ENCODE measurements at regions not wholly inside any gene's neighbourhood (a gene's known extent, or its start where the extent isn't known, plus 50 kb on each side); places are given as distances from the start of the nearest gene placed in this dataset.

DNA sequence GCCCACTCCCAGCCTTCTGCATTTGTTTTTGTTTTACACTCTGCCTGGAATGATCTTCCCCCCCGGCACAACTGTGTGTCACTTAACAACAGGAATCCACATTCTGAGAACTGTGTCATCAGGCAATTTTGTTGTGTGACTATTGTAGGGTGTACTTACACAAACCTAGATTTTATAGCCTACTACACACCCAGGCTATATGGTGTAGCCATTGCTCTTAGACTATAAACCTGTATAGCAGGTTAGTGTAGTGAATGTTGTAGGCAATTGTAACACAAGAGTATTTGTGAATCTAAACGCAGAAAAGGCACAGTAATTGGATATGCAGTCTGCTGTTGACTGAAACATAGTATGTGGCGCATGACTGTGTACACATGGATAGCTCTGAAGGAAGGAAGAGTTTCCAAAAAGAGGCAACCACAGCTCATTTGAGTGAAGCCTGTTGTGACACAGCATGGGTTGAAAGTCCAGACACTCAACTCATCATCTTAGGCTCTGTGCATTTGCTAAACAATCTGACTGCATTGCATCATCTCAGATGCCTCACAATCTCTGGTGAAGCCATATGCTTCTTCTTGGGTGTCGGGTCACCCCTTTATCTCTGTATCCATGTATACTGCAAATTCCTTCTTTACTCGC is 506.6 kb upstream of the SPHKAP start:
- no peak for DNase-seq (ENCODE audit: low read depth)
- in situ Hi-C loops (cut with HindIII; ENCODE audit: low pct_unique_long_range_greater_than_20kb, low sequenced_read_pairs): no loop called here

DNA sequence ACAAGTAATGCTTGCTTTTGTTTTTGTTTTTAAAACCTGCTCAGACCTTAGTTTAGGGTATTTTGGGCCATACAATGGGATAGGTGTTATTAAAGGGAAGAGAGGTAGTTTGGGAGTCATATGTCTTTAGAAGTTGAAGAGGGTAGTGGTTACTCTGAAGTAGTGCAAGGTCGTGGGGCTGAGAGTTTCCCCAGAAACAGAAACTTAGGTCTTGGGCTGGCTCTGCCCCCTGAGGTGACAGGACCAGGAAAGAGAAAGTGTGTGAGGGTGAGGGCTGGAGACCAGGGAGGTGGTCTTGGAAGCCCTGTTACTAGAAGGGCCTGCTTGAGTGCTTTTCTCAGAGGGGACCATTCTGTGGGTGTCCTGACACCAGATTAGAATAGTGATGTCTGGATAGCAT is 500.5 kb upstream of the SPHKAP start:
- in situ Hi-C loops (cut with HindIII; ENCODE audit: low pct_unique_long_range_greater_than_20kb, low sequenced_read_pairs): no loop called here

DNA sequence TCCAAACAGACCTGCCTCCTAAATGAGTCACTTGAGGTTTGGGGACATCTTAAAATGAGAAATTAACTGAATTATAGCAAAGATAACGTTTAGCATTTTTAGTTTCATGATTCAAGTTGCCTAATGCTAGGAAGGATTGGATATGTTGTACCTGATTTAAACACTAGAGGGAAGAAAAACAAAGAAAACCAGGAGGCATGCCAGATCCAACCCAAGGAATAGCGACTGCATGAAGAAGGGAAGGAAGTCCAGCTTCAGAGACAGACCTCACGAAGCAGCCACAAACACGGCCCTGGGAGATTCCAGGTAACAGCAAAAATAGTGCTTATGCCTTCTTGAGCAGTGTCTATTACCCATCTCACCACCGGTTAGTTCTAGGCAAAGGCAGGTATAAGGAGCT is 499.9 kb upstream of the SPHKAP start:
- in situ Hi-C loops (cut with HindIII; ENCODE audit: low pct_unique_long_range_greater_than_20kb, low sequenced_read_pairs): no loop called here
- peak; percentile 11 for DNase-seq (ENCODE audit: low read depth)

More for the DNA sequence above, 500.5 kb upstream of the SPHKAP start:
- no peak for DNase-seq (ENCODE audit: low read depth)

GRCh38 chr2:228678110-228678509 is 496.6 kb upstream of the SPHKAP start:
- DNase-seq (ENCODE audit: low read depth): no peak

DNA sequence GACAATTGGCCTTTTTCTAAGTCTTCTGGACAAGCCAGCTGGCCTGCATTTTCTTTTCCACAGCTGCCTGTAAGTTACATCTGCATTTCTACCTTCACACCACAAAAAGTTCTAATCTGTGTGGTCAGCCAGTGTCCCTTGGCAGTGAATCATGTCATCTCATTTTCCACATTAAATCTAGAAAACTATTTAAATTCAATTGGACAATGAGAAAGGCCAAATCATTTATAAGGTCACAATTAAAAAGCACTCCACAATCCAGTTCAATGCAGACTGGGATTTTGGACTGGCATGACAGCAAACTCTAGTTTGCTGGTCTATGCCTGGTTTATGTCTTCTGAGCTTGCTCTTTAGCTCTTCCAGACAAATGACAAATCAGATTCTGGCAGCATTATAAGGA is 494.2 kb upstream of the SPHKAP start:
- no peak for DNase-seq (ENCODE audit: low read depth)
- in situ Hi-C loops (cut with HindIII; ENCODE audit: low pct_unique_long_range_greater_than_20kb, low sequenced_read_pairs): no loop called here

More at GRCh38 chr2:228678110-228678509, 496.6 kb upstream of the SPHKAP start:
- in situ Hi-C loops (cut with HindIII; ENCODE audit: low pct_unique_long_range_greater_than_20kb, low sequenced_read_pairs): no loop called here

DNA sequence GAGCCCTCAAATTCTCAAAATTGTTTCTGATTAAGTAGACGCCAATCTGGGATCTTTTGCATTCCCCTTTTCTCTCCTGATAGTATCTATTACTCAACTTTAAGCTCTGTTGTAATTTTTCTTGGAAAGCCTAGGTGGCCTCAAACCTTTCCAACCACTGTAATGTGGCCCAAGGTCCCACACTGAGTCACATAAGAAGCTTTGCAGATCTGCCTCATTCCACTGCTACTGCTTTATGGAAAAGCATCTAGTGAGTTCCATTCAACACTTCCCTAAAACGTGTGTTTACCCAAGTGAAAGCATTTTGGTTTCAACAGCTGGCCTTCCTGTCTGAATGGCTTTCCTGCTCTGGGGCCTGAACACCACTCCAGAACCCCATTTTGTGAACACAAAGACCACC is 493.6 kb upstream of the SPHKAP start:
- in situ Hi-C loops (cut with HindIII; ENCODE audit: low pct_unique_long_range_greater_than_20kb, low sequenced_read_pairs): no loop called here
- no peak for DNase-seq (ENCODE audit: low read depth)

DNA sequence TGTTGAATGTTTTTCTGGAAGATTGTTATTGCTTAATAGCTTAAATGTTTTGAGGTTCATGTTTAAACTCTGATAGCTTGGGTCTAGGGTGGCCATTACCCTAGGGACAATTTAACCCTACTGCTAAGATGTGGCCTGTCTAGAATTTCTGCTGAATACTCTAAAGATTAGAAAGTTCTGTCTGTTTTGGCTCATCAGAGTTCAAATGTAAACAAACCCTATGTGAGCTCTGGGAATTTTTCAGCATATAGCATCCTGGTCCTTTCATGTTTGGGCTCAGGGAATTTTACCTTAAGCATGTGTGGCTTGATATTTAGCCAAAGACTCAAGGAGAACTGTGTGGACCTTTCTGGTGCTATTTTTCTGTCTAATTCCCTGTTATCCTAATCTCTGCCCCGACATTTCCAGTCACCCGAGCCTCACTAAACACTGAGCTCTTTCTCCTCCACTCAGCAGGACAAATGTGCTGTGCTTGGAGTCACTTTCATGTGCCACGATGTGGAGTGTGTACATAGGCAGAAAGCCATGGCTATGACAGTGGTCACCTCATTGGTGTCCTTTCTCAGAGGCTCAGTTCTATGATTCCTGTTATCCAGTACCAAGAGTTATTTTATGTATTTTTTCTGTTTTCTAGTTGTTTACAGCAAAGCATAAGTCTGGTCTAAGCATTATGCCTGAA is 492.5 kb upstream of the SPHKAP start:
- DNase-seq (ENCODE audit: low read depth): no peak
- in situ Hi-C loops (cut with HindIII; ENCODE audit: low pct_unique_long_range_greater_than_20kb, low sequenced_read_pairs): no loop called here

DNA sequence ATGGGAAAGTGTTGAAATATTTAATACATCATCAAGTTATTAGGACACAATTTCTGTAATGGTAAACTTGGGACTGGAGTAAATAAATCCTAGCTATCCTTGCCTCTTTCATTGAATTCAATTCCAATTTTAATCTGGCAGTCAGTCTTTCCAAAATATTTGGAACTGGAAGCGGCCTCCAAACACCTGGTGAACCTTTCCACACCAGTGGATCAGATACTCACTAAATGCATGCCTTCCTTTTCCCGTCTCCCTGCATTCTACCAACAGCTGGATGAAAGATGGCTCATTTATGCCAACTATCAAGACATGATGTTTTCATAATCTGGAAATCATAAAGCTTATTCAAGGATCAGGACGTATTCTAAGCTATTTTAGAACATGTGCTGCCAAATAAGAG is 488.2 kb upstream of the SPHKAP start:
- in situ Hi-C loops (cut with HindIII; ENCODE audit: low pct_unique_long_range_greater_than_20kb, low sequenced_read_pairs): no loop called here
- no peak for DNase-seq (ENCODE audit: low read depth)

DNA sequence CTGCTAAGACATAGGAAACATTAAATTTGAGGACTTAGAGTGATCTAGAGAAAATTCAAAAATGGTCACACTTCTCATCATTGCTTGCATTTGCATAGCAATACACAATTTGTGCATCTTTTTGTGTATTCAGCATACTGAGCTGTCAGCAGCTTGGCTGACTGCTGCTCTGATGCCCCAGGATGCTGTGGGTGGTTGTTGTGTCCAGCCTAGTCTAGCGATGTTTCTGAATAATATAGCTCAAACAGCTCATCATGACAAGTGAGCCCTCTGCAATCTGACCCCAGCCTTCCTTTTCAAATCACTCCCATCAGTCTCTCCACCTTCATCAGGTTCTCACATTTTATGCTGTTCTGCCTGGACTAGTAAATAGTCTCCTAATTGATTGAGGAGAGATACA is 483.7 kb upstream of the SPHKAP start:
- DNase-seq (ENCODE audit: low read depth): no peak
- in situ Hi-C loops (cut with HindIII; ENCODE audit: low pct_unique_long_range_greater_than_20kb, low sequenced_read_pairs): no loop called here

- DNase-seq (ENCODE audit: low read depth): no peak
- in situ Hi-C loops (cut with HindIII; ENCODE audit: low pct_unique_long_range_greater_than_20kb, low sequenced_read_pairs): no loop called here
Observed at GRCh38 chr2:228658998-228659397, 477.5 kb upstream of the SPHKAP start.

GRCh38 chr2:228657807-228658402 is 476.4 kb upstream of the SPHKAP start:
- peak; percentile 12 for DNase-seq (ENCODE audit: low read depth)
- in situ Hi-C loops (cut with HindIII; ENCODE audit: low pct_unique_long_range_greater_than_20kb, low sequenced_read_pairs): no loop called here

- no peak for DNase-seq (ENCODE audit: low read depth)
- in situ Hi-C loops (cut with HindIII; ENCODE audit: low pct_unique_long_range_greater_than_20kb, low sequenced_read_pairs): no loop called here
Observed at GRCh38 chr2:228655331-228655730, 473.8 kb upstream of the SPHKAP start.

GRCh38 chr2:228654707-228655106 is 473.2 kb upstream of the SPHKAP start:
- DNase-seq (ENCODE audit: low read depth): no peak
- in situ Hi-C loops (cut with HindIII; ENCODE audit: low pct_unique_long_range_greater_than_20kb, low sequenced_read_pairs): no loop called here

GRCh38 chr2:228653884-228654283 is 472.4 kb upstream of the SPHKAP start:
- in situ Hi-C loops (cut with HindIII; ENCODE audit: low pct_unique_long_range_greater_than_20kb, low sequenced_read_pairs): no loop called here
- DNase-seq (ENCODE audit: low read depth): no peak

DNA sequence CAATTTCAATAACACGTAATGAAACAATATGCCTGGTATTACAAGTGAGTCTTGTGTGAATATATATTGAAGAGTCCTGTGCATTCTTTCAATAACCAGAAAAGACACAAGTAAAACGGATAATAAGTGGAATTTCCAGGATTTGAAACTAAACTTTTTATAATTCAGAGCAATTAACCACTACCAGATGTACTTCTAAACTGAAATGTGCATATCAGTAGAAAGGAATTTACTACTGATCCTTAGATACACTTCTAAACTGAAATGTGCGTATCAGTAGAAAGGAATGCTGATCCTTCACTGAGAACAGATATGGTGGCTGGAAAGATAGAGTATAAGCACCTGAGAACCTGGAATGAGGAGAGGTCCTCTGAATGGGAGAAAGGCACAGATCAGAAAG is 470.9 kb upstream of the SPHKAP start:
- in situ Hi-C loops (cut with HindIII; ENCODE audit: low pct_unique_long_range_greater_than_20kb, low sequenced_read_pairs): no loop called here
- DNase-seq (ENCODE audit: low read depth): no peak

- in situ Hi-C loops (cut with HindIII; ENCODE audit: low pct_unique_long_range_greater_than_20kb, low sequenced_read_pairs): no loop called here
- no peak for DNase-seq (ENCODE audit: low read depth)
Observed at GRCh38 chr2:228649876-228650275, 468.4 kb upstream of the SPHKAP start.

DNA sequence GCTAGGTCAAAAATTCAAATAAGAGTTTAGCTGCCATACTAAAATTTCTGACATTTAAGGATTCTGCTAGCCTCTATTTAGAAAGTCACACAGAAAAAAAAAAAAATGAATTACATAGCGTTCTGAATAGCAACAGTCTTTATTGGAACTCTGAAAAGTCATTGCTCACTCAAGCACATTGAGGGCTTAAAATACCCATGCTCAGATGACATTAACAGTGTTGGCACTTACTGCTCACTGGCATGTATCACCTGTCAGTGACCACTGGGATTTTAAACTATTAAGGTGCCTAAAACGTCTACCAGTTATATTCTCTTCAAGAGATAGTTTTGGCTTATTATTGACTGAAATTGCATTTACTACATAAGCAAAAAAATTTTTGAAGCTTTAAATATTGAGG is 468.0 kb upstream of the SPHKAP start:
- DNase-seq (ENCODE audit: low read depth): no peak
- in situ Hi-C loops (cut with HindIII; ENCODE audit: low pct_unique_long_range_greater_than_20kb, low sequenced_read_pairs): no loop called here

DNA sequence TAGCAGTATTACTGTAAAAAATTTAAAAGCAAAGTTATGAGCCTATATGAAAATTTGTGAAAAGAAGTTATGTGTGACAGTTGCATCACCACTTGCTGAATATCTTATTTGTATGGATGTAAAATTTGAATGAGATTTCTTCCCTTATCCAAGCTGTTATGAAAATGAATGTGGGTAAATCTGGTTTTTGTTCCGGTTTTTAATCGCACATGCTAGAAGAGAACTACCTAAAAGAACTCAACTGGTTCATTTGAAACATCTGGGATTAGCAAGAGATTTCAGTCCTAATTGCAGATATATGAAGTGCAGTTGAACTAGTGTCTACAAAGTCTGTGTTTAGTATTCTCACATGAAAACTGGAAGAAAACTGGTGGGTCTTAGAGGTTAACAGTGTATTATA is 467.1 kb upstream of the SPHKAP start:
- no peak for DNase-seq (ENCODE audit: low read depth)
- in situ Hi-C loops (cut with HindIII; ENCODE audit: low pct_unique_long_range_greater_than_20kb, low sequenced_read_pairs): no loop called here

DNA sequence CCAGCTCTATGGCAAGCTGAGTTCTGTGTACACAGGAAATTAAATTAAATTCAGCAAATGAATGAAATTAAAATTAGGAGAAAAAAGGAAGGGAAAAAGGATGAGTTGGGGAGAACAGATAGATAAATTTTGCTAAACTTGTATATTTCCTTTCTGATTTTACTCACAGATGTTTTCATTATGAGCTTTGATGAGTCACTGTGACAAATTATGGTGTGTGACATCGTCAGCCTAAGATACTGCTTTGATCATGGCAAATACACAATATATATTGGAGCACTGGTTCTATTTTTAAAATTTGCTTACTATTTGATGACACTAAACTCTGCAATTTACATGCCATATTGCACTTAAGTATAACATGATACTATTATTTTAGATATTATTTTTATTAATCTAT is 464.6 kb upstream of the SPHKAP start:
- no peak for DNase-seq (ENCODE audit: low read depth)
- in situ Hi-C loops (cut with HindIII; ENCODE audit: low pct_unique_long_range_greater_than_20kb, low sequenced_read_pairs): no loop called here

DNA sequence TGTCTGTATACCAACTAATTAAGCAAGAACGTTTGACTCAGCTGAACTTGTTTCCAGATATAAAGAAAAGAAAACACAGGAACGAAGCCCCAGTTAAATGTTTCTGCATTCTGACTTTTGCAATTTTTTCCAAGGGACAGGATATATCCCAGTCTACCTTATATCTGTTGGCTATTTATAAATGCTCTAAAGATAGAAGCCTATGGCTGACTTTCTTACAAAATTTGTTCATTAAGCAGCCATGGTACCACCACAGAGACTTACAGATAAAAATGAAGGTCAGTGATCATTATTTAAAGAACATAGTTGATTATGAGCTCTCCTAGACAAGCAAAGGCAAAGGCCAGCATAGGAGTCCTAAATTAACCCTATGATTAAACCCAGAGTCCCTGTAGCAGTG is 462.7 kb upstream of the SPHKAP start:
- DNase-seq (ENCODE audit: low read depth): no peak
- in situ Hi-C loops (cut with HindIII; ENCODE audit: low pct_unique_long_range_greater_than_20kb, low sequenced_read_pairs): no loop called here

Measured in Caki2 (cell line).